Mucosa of descending colon (tissue), 3 donors: ENCODE measurements at regions not wholly inside any gene's neighbourhood (a gene's known extent, or its start where the extent isn't known, plus 50 kb on each side); places are given as distances from the start of the nearest gene placed in this dataset.

Experiments used
- ATAC-seq: fragments of 200-7000 bp; cut with Tn5 transposase; one replicate; pipeline ENCODE4 v1.9.1; 2020; ENCODE audit warnings: mild to moderate bottlenecking, moderate library complexity
- DNase-seq, 3 donors: peaks; one replicate each; pipeline ENCODE4 v3.0.0-alpha.2; 2020
- H3K36me3 ChIP-seq: fragments of 200-600 bp; one replicate; pipeline ENCODE4 v1.8.0; 2021; ENCODE audit warnings: low read depth, mild to moderate bottlenecking
- H3K4me1 ChIP-seq: fragments of 200-600 bp; one replicate; pipeline ENCODE4 v1.8.0; 2021; ENCODE audit warnings: low read depth, mild to moderate bottlenecking
- H3K4me3 ChIP-seq: fragments of 200-600 bp; one replicate; pipeline ENCODE4 v1.8.0; 2021; ENCODE audit warnings: mild to moderate bottlenecking
- H3K9me3 ChIP-seq: fragments of 200-600 bp; one replicate; pipeline ENCODE4 v1.8.0; 2021; ENCODE audit warnings: mild to moderate bottlenecking
- intact Hi-C, 2 donors: fragments of 100-400 bp; cut with DNase I in 1 of 2; cut with micrococcal nuclease in 1 of 2; formaldehyde crosslinking; loops; one replicate each; pipeline versions ENCODE4 v1.11.0 to v1.11.1; 2022; cut with DNase I, micrococcal nuclease
- TF ChIP-seq, protein P1 (sequence below): fragments of 200-600 bp; IDR thresholded peaks from one replicate; pipeline ENCODE4 v1.8.0; 2022; ENCODE audit warnings: antibody characterized with exemption, mild to moderate bottlenecking
- donor health status: DM: no; HTN: no; CAD: no; lungs with moderate emphysema.
- donor health status: DM: no; HTN: no; CAD: no.
- donor health status: DM: no; HTN: yes; CAD: no.

DNA sequence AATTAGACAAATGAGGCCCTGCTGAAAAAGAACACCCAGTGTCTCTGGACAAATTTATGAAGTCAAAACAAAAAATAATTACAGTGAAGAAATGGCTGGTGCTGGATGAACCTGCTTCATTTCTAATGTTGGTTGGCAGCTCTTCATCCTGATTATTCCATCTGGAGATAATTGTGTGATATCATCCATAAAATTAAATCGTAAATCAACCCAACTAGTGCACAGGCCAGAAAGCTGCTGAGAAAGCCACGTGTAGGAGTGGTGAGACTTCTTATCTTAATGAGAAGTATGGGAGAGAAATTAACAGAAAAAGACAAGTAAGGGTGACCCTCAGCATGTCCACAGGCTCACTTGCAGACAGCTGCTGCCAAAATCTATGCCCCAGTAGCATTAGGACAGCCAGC is 465.2 kb upstream of the TGFBR2 start:
- DNase-seq, result no peak
- Histone ChIP-seq H3K4me3 (no peak overlapping the region), H3K36me3 (no peaks in the 10 kb centered on the region), H3K4me1 (no peaks in the 10 kb centered on the region), H3K9me3 (no peaks in the 10 kb centered on the region)
- TF ChIP-seq, protein P1, sequence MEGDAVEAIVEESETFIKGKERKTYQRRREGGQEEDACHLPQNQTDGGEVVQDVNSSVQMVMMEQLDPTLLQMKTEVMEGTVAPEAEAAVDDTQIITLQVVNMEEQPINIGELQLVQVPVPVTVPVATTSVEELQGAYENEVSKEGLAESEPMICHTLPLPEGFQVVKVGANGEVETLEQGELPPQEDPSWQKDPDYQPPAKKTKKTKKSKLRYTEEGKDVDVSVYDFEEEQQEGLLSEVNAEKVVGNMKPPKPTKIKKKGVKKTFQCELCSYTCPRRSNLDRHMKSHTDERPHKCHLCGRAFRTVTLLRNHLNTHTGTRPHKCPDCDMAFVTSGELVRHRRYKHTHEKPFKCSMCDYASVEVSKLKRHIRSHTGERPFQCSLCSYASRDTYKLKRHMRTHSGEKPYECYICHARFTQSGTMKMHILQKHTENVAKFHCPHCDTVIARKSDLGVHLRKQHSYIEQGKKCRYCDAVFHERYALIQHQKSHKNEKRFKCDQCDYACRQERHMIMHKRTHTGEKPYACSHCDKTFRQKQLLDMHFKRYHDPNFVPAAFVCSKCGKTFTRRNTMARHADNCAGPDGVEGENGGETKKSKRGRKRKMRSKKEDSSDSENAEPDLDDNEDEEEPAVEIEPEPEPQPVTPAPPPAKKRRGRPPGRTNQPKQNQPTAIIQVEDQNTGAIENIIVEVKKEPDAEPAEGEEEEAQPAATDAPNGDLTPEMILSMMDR, result no peak
- intact Hi-C loops, result no loop called here
- no peak for ATAC-seq

GRCh38 chr3:30141927-30142326 is 464.5 kb upstream of the TGFBR2 start:
- ATAC-seq, result no peak
- H3K4me1 ChIP-seq, result no peaks in the 10 kb centered on the region
- no peak overlapping the region for H3K4me3 ChIP-seq
- H3K36me3 ChIP-seq, result no peaks in the 10 kb centered on the region
- no peak for DNase-seq
- H3K9me3 ChIP-seq, result no peaks in the 10 kb centered on the region
- TF ChIP-seq, protein P1, result no peak
- intact Hi-C loops, result no loop called here

DNA sequence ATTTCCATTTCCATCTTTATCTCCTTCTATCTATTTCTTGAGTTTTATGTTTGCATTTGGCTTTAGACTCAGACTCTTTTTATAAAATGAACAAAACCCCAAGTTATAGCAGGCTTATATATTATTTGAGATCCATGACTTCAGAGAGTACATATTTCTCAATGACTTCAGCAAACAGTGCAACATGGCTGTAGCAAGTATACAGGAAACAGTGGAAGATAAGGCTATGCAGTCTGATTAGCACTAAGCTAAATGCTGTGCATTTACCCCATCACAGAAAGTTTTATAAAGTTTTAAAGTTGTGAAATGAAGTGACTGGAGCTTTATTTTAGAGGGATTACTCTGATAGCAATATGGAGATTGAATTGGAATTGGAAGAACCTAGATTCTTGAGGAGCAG is 463.5 kb upstream of the TGFBR2 start:
- no peak for DNase-seq
- Histone ChIP-seq H3K4me1 (no peaks in the 10 kb centered on the region), H3K36me3 (no peaks in the 10 kb centered on the region), H3K4me3 (no peak overlapping the region), H3K9me3 (no peaks in the 10 kb centered on the region)
- ATAC-seq, result no peak
- TF ChIP-seq, protein P1, result no peak
- intact Hi-C loops, result no loop called here

- H3K4me1 ChIP-seq, result no peaks in the 10 kb centered on the region
- ATAC-seq (no peak), DNase-seq (no peak)
- intact Hi-C loops, result no loop called here
- no peaks in the 10 kb centered on the region for H3K36me3 ChIP-seq
- no peaks in the 10 kb centered on the region for H3K9me3 ChIP-seq
- TF ChIP-seq, protein P1, result no peak
- H3K4me3 ChIP-seq, result no peak overlapping the region
Measured at GRCh38 chr3:30145281-30145680, 461.1 kb upstream of the TGFBR2 start.

DNA sequence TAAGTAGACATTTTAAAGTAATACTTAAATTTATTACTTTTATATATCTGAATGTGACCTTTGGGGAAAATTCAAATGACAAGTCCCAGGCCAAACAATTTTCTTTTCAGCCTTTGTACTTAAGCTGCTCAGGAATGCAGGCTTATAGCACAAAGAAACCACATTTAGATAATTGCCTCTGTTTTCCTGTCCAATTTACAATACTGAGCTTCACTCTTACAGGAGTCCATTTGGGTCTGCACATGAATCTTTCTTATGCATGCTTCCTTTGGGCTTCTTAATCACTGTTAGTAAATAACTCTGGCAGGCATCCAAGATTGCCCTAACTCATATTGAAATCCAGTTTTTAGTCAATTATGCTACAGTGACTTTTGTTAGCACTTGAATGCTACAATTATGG is 459.4 kb upstream of the TGFBR2 start:
- no peaks in the 10 kb centered on the region for H3K4me1 ChIP-seq
- no peak overlapping the region for H3K4me3 ChIP-seq
- H3K36me3 ChIP-seq, result no peaks in the 10 kb centered on the region
- intact Hi-C loops, result no loop called here
- H3K9me3 ChIP-seq, result no peaks in the 10 kb centered on the region
- DNase-seq (no peak), ATAC-seq (no peak)
- TF ChIP-seq, protein P1, result no peak

DNA sequence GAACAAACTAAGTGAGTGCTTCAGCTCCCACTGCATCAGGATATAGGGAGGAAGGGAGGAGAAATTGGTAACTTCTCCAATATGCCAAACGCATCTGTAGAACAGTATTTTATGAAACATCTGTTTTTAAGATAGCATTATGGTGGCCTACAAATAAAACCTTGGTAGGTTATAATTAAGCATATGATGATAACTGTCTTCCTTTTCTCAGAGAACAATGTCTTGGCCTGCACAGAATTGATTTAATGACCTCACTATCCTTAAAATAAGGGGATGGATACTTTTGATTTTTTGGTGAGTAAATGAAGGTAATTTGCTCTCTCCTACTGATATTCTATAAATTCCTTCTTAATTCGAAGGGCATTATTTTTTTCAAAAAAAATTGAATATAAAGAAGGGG is 451.5 kb upstream of the TGFBR2 start:
- Histone ChIP-seq H3K9me3 (no peaks in the 10 kb centered on the region), H3K4me1 (no peaks in the 10 kb centered on the region), H3K36me3 (no peaks in the 10 kb centered on the region), H3K4me3 (no peak overlapping the region)
- intact Hi-C loops, result no loop called here
- DNase-seq (no peak), ATAC-seq (no peak)
- TF ChIP-seq, protein P1, result no peak
